ENCODE measurements at regions not wholly inside any gene's neighbourhood (a gene's known extent, or its start where the extent isn't known, plus 50 kb on each side); places are given as distances from the start of the nearest gene placed in this dataset.

DNA sequence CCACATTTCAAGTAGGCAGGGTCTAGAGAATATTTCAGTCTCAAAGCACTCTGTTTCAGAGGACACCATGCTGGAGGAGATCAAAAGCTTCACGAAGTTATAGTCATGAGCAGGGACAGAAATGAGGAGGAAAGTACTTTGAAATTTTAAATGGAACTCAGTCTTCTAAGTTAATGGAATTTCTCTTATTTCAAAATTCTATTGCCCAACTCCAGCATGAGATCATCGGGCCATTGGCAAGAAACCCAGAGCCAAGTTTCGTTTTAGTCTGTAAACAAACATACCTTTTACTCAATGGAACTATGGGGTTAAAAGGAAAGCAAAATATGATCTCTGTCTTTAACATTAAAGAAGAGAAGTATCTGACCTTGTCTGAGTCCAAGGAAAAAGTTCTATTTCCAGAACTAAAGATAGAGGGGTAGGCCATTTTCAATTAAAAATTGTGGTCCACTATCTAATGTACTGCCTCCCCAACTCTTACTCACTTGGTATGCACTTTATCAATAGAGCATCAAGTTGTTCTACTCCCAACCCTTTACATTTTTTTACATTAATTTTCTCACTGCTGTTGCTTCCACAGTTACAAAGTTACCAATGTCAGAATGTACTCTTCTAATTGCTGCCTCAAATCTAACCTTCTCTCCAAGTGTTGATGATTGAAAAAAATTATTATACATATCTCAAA, 235.3 kb upstream of the NRSN1 start:
- Mint-ChIP-seq H3K27me3 (no peaks in the 10 kb centered on the region), H3K4me1 (no peaks in the 10 kb centered on the region), H3K4me3 (no peak overlapping the region), H3K27ac (no peak overlapping the region), H3K36me3 (no peaks in the 10 kb centered on the region), H3K9me3 (no peaks in the 10 kb centered on the region)
- no peak for DNase-seq

- Mint-ChIP-seq H3K9me3 (no peaks in the 10 kb centered on the region), H3K27ac (no peak overlapping the region), H3K4me3 (no peak overlapping the region), H3K4me1 (no peaks in the 10 kb centered on the region), H3K27me3 (no peaks in the 10 kb centered on the region), H3K36me3 (no peaks in the 10 kb centered on the region)
- DNase-seq = no peak
These were observed 220.7 kb upstream of the NRSN1 start for GRCh38 chr6:23905133-23905815.

DNA sequence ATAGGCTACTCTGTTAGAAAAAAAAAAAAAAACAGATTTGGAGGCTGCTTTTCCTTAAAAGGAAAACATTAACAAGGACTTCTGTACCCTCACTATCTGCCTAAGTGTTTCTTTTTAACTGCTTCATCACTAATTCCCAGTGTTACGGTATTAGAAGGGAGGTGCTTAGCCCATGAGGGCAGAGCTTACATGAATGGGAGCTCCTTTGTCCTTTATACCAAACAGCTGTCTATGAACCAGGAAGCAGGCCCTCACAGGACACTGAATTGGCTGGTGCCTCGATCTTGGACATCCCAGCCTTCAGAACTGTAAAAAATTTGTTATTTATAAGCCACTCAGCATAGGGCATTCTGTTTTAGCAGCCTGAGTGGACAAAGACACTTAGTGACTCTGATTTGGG, 215.6 kb upstream of the NRSN1 start:
- DNase-seq = no peak
- no peak overlapping the region for H3K4me3 Mint-ChIP-seq

DNA sequence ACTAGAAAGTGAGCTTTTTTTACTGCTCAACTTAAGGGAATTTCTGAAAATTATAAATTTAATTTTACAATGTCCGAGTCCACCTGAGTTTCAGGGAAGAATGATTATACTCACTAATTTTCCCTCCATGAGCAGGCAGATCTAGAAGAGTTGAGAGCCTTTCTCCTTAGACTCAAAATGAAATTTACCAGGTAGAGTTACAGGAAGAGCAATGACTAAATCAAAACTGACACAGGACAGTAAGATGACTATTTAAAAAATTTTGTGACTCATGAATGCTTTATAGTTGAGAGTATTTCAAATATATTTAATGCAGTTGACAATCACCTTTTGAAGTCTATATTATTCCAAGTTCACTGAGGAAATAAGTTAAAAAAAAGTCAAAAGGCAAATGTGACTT, 198.1 kb upstream of the NRSN1 start:
- no peak overlapping the region for H3K4me3 Mint-ChIP-seq
- no peaks in the 10 kb centered on the region for H3K9me3 Mint-ChIP-seq
- H3K4me1 Mint-ChIP-seq = no peaks in the 10 kb centered on the region
- no peaks in the 10 kb centered on the region for H3K27me3 Mint-ChIP-seq
- no peak for DNase-seq
- no peak overlapping the region for H3K27ac Mint-ChIP-seq
- no peaks in the 10 kb centered on the region for H3K36me3 Mint-ChIP-seq

More for the DNA sequence above, 215.6 kb upstream of the NRSN1 start:
- no peaks in the 10 kb centered on the region for H3K27me3 Mint-ChIP-seq
- H3K9me3 Mint-ChIP-seq = no peaks in the 10 kb centered on the region
- H3K36me3 Mint-ChIP-seq = no peaks in the 10 kb centered on the region
- no peaks in the 10 kb centered on the region for H3K4me1 Mint-ChIP-seq
- no peak overlapping the region for H3K27ac Mint-ChIP-seq

DNA sequence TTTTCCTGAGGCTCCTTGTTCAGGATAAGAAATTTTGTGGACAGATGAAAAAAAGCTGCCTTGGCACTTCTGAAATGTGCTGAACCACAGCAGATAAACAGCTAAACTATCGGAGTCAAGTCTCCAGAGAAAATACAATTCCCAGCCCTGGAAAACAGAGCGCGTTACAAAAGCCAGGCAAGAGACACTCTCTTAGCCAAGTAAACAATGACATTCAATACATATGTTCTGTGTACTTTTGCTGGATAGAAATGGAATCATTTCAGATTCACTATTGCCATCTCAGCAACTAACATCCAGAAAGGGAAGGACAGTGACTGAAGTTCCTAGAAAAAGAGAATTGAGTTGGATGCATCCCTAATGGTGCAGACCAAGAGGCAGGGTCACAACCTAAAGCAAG, 196.8 kb upstream of the NRSN1 start:
- Mint-ChIP-seq H3K4me1 (no peaks in the 10 kb centered on the region), H3K4me3 (no peak overlapping the region)

GRCh38 chr6:23940466-23940865, 185.5 kb upstream of the NRSN1 start:
- no peak overlapping the region for H3K27ac Mint-ChIP-seq
- H3K9me3 Mint-ChIP-seq = no peaks in the 10 kb centered on the region
- peaks cover 3% of the 10 kb centered on the region for H3K27me3 Mint-ChIP-seq
- DNase-seq = no peak
- no peak overlapping the region for H3K4me3 Mint-ChIP-seq
- H3K36me3 Mint-ChIP-seq = no peaks in the 10 kb centered on the region
- no peaks in the 10 kb centered on the region for H3K4me1 Mint-ChIP-seq

More for the DNA sequence above, 196.8 kb upstream of the NRSN1 start:
- H3K9me3 Mint-ChIP-seq = peaks cover 6% of the 10 kb centered on the region
- no peak overlapping the region for H3K27ac Mint-ChIP-seq
- no peaks in the 10 kb centered on the region for H3K27me3 Mint-ChIP-seq
- no peaks in the 10 kb centered on the region for H3K36me3 Mint-ChIP-seq
- DNase-seq = no peak

- H3K27me3 Mint-ChIP-seq = no peaks in the 10 kb centered on the region
- no peaks in the 10 kb centered on the region for H3K9me3 Mint-ChIP-seq
- DNase-seq = no peak
- H3K27ac Mint-ChIP-seq = no peak overlapping the region
- no peaks in the 10 kb centered on the region for H3K4me1 Mint-ChIP-seq
- no peak overlapping the region for H3K4me3 Mint-ChIP-seq
- H3K36me3 Mint-ChIP-seq = no peaks in the 10 kb centered on the region
These were observed 174.3 kb upstream of the NRSN1 start for GRCh38 chr6:23951691-23952090.

DNA sequence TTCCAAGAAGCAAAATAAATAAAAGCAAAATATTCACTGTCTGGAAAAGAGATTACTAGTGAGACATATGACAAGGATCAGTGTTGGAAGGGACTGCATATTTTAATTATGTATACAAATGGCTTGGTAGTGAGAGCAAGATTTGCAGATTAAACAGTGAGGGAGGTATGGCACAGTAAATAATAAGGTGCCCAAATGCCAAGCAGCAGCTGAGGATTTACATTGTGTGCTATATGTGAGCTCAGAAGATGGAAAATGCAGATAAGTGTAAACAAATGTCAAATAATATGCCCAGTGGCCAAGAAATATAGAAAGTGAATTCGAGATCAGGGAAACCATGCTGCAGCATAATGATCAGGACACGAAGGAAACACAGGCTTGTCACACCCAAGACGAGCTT, 173.8 kb upstream of the NRSN1 start:
- Mint-ChIP-seq H3K27me3 (no peaks in the 10 kb centered on the region), H3K36me3 (no peaks in the 10 kb centered on the region), H3K27ac (no peak overlapping the region), H3K4me3 (no peak overlapping the region), H3K9me3 (no peaks in the 10 kb centered on the region), H3K4me1 (no peaks in the 10 kb centered on the region)
- DNase-seq = no peak

- H3K4me3 Mint-ChIP-seq = no peak overlapping the region
- no peaks in the 10 kb centered on the region for H3K27me3 Mint-ChIP-seq
- no peak overlapping the region for H3K27ac Mint-ChIP-seq
These were observed 172.0 kb upstream of the NRSN1 start for GRCh38 chr6:23953976-23954375.

DNA sequence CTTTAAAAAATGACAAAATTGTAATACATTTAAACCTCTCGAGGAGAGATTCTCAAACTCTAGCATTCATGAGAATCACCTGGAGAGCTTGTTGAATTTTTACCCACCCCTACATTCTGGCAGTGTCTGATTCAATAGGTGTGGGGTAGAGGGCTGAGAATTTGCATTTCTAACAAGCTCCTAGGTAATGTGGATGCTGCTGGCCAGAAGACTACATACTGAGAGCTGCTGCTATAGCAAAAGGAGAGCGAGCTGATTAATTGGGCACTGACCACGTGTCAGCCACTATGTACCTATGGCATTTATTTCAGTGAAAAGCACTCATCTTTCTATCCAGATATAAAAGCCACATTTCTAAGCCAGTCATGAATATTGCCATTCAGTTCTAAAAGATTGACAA, 169.0 kb upstream of the NRSN1 start:
- no peak for DNase-seq
- no peaks in the 10 kb centered on the region for H3K4me1 Mint-ChIP-seq
- peaks cover 2% of the 10 kb centered on the region for H3K9me3 Mint-ChIP-seq
- H3K36me3 Mint-ChIP-seq = no peaks in the 10 kb centered on the region
- no peak overlapping the region for H3K27ac Mint-ChIP-seq
- peaks cover 4% of the 10 kb centered on the region for H3K27me3 Mint-ChIP-seq
- H3K4me3 Mint-ChIP-seq = no peak overlapping the region

More at GRCh38 chr6:23953976-23954375, 172.0 kb upstream of the NRSN1 start:
- no peaks in the 10 kb centered on the region for H3K36me3 Mint-ChIP-seq
- no peaks in the 10 kb centered on the region for H3K9me3 Mint-ChIP-seq
- no peak for DNase-seq
- no peaks in the 10 kb centered on the region for H3K4me1 Mint-ChIP-seq

DNA sequence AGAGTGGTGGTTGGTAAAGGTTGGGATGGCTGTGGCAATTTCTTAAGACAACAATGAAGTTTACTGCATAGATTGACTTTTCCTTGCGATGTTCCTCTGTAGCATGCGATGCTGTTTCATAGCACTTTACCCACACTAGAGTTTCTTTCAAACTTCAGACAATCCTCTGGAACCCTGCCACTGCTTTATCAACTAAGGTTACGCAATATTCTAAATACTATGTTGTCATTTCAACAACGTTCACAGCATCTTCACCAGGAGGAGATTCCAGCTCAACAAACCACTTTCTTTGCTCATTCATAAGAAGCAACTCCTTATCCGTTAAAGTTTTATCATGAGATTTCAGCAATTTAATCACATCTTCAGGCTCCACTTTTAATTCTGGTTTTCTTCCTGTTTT, 161.2 kb upstream of the NRSN1 start:
- Mint-ChIP-seq H3K27ac (no peak overlapping the region), H3K4me1 (no peaks in the 10 kb centered on the region), H3K9me3 (peaks cover 1% of the 10 kb centered on the region), H3K4me3 (no peak overlapping the region), H3K27me3 (peaks cover 3% of the 10 kb centered on the region), H3K36me3 (no peaks in the 10 kb centered on the region)
- DNase-seq = no peak

GRCh38 chr6:23969344-23969743, 156.7 kb upstream of the NRSN1 start:
- peaks cover 3% of the 10 kb centered on the region for H3K27me3 Mint-ChIP-seq
- H3K36me3 Mint-ChIP-seq = no peaks in the 10 kb centered on the region
- H3K4me1 Mint-ChIP-seq = no peaks in the 10 kb centered on the region

GRCh38 chr6:23977706-23978105, 148.3 kb upstream of the NRSN1 start:
- Mint-ChIP-seq H3K9me3 (no peaks in the 10 kb centered on the region), H3K4me3 (no peak overlapping the region), H3K27me3 (no peaks in the 10 kb centered on the region), H3K27ac (no peak overlapping the region), H3K4me1 (no peaks in the 10 kb centered on the region), H3K36me3 (no peaks in the 10 kb centered on the region)
- DNase-seq = no peak

More at GRCh38 chr6:23969344-23969743, 156.7 kb upstream of the NRSN1 start:
- no peak for DNase-seq
- no peak overlapping the region for H3K27ac Mint-ChIP-seq
- peaks cover 1% of the 10 kb centered on the region for H3K9me3 Mint-ChIP-seq
- no peak overlapping the region for H3K4me3 Mint-ChIP-seq

DNA sequence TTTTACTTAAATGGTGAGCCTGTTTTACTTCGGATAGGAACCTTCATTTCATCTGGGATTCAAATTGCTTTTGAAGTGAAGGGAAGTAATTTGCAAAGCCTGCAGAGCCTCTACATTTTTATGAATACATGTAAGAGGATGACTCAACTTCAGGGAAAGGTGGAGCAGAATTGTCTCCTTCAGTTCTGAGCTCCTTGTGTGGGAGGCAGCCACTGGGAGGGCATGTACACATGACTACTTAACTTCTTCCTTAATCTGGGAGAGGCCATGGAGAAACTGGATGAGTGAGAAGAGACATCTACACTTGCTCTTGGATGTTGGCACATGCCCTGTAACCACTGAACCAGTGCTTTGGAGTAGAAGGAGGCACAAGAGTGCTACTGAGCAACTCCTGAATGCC, 145.1 kb upstream of the NRSN1 start:
- no peak overlapping the region for H3K4me3 Mint-ChIP-seq
- H3K27ac Mint-ChIP-seq = no peak overlapping the region
- no peak for DNase-seq
- H3K36me3 Mint-ChIP-seq = no peaks in the 10 kb centered on the region
- no peaks in the 10 kb centered on the region for H3K9me3 Mint-ChIP-seq
- H3K27me3 Mint-ChIP-seq = no peaks in the 10 kb centered on the region
- H3K4me1 Mint-ChIP-seq = no peaks in the 10 kb centered on the region

DNA sequence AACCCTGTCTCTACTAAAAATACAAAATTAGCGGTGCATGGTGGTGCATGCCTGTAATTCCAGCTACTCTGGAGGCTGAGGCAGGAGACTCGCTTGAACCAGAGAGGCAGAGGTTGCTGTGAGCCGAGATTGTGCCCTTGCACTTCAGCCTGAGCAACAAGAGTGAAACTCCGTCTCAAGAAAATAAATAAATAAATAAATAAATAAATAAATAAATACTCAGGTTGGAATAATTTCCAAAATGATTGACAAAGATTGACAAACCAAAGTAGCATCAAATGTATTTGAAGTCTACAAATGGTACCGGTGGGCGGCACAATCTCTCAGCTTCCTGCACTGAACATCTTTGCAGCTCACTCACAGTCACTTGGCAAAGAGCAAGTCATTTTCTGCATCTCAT, 144.1 kb upstream of the NRSN1 start:
- H3K4me1 Mint-ChIP-seq = no peaks in the 10 kb centered on the region
- no peak overlapping the region for H3K4me3 Mint-ChIP-seq
- DNase-seq = no peak
- H3K27ac Mint-ChIP-seq = no peak overlapping the region
- no peaks in the 10 kb centered on the region for H3K9me3 Mint-ChIP-seq
- no peaks in the 10 kb centered on the region for H3K27me3 Mint-ChIP-seq
- H3K36me3 Mint-ChIP-seq = no peaks in the 10 kb centered on the region

DNA sequence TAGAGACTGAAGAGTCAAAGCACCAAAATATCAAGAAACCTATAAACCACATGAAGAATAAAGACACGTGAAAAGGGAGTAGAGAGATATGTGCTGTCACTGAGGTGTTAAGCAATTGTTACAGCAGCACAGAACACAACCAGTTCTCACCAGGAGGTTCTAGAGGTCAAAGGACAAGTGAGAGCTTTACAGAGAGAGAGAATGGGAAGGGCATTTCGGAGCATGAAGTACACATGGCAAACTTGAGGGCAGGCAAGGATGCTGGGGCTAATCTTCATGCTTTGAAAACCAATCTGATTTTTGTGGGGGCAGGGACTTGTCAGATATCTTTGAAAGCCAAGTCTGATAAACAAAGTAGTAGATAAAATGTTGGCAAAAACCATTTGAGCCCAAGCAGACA, 142.3 kb upstream of the NRSN1 start:
- Mint-ChIP-seq H3K4me3 (no peak overlapping the region), H3K4me1 (no peaks in the 10 kb centered on the region), H3K36me3 (no peaks in the 10 kb centered on the region), H3K27ac (no peak overlapping the region), H3K9me3 (no peaks in the 10 kb centered on the region), H3K27me3 (no peaks in the 10 kb centered on the region)
- DNase-seq = no peak

Measured in activated naive CD8-positive, alpha-beta T cell treated with anti-CD3 and anti-CD28 coated beads for 36 hours (primary cell).